ENCODE measurements at regions not wholly inside any gene's neighbourhood (a gene's known extent, or its start where the extent isn't known, plus 50 kb on each side); places are given as distances from the start of the nearest gene placed in this dataset.

GRCh38 chr4:114384629-114385028, 214.0 kb upstream of the UGT8 start:
- no peak for TF ChIP-seq CTCF (IDR thresholded peaks at IDR 0.05)
- no peak for TF ChIP-seq PREB (CRISPR knock-in tag; IDR thresholded peaks at IDR 0.05; ENCODE audit: borderline replicate concordance)
- TF ChIP-seq ZNF121 (CRISPR knock-in tag; IDR thresholded peaks at IDR 0.05) = no peak
- TF ChIP-seq NR2C2 (CRISPR knock-in tag; IDR thresholded peaks at IDR 0.05) = no peak
- TF ChIP-seq NFE2L1 (CRISPR knock-in tag; IDR thresholded peaks at IDR 0.05) = no peak
- no peak for TF ChIP-seq ELF4 (CRISPR knock-in tag; IDR thresholded peaks at IDR 0.05; ENCODE audit: low read depth)
- TF ChIP-seq ZNF317 (CRISPR knock-in tag; IDR thresholded peaks at IDR 0.05; ENCODE audit: borderline replicate concordance, low read depth) = no peak

Data from WTC11 (cell line).